ENCODE measurements at regions not wholly inside any gene's neighbourhood (a gene's known extent, or its start where the extent isn't known, plus 50 kb on each side); places are given as distances from the start of the nearest gene placed in this dataset.

- TF ChIP-seq POLR2AphosphoS5 (IDR thresholded peaks at IDR 0.05) (peak; percentile 98 to 99 (median 99)), POLR2A (IDR thresholded peaks at IDR 0.05) (no peak), EP300 (IDR thresholded peaks at IDR 0.05) (peak; percentile 87 to 96 (median 94))
- Histone ChIP-seq H3K4me1 (peaks cover 0 to 87% (median 82%) of the 10 kb centered on the region in 4 donors), H3K36me3 (no peaks in the 10 kb centered on the region), H3K27ac (peak overlapping the region; percentile 69 to 95 (median 92)), H3K9me3 (no peaks in the 10 kb centered on the region), H3K4me3 (no peak overlapping the region), H3K27me3 (no peaks in the 10 kb centered on the region)
- peak; percentile 97 for DNase-seq
- WGBS, 2 donors: 79 to 91% methylated on average over 22 of the region's 22 CpGs
- intact Hi-C loops (cut with DNase I): loop anchor here (1.0 to 5.0 kb wide), 2 partner anchors 34 to 89 kb away; no protein-coding TSS in a partner anchor
These were observed 155.3 kb downstream of the MACROH2A1 start for GRCh38 chr5:135243556-135244285.

- H3K9me3 ChIP-seq: no peaks in the 10 kb centered on the region
- H3K4me1 ChIP-seq: peaks cover 0 to 91% (median 84%) of the 10 kb centered on the region in 4 donors
- whole genome bisulfite sequencing, 2 donors: 87 to 89% methylated on average over 8 of the region's 8 CpGs
- H3K4me3 ChIP-seq: no peak overlapping the region
- H3K27me3 ChIP-seq: no peaks in the 10 kb centered on the region
- peak overlapping the region; percentile 69 to 95 (median 92) for H3K27ac ChIP-seq
- intact Hi-C loops (cut with DNase I): loop anchor here (5.0 kb wide), 1 partner anchor 89 kb away; no protein-coding TSS in a partner anchor
- no peaks in the 10 kb centered on the region for H3K36me3 ChIP-seq
- TF ChIP-seq EP300 (IDR thresholded peaks at IDR 0.05): peak in 2 of 4 donors; percentile 53 to 61
- no peak for TF ChIP-seq POLR2A (IDR thresholded peaks at IDR 0.05)
- TF ChIP-seq POLR2AphosphoS5 (IDR thresholded peaks at IDR 0.05): peak; percentile 66 to 83 (median 72)
- TF ChIP-seq CTCF (IDR thresholded peaks at IDR 0.05): no peak
- DNase-seq: peak; percentile 92
These were observed 156.0 kb downstream of the MACROH2A1 start for GRCh38 chr5:135242866-135243555.

- 78 to 83% methylated on average over 11 of the region's 11 CpGs for WGBS, 2 donors
- no peaks in the 10 kb centered on the region for H3K27me3 ChIP-seq
- H3K27ac ChIP-seq: peak overlapping the region; percentile 69 to 95 (median 92)
- TF ChIP-seq CTCF (IDR thresholded peaks at IDR 0.05) (no peak), POLR2AphosphoS5 (IDR thresholded peaks at IDR 0.05) (no peak), POLR2A (IDR thresholded peaks at IDR 0.05) (no peak), EP300 (IDR thresholded peaks at IDR 0.05) (peak in 1 of 4 donors; percentile 16)
- peak; percentile 48 for DNase-seq
- peaks cover 0 to 91% (median 85%) of the 10 kb centered on the region in 4 donors for H3K4me1 ChIP-seq
- no peaks in the 10 kb centered on the region for H3K9me3 ChIP-seq
- H3K4me3 ChIP-seq: no peak overlapping the region
- intact Hi-C loops (cut with DNase I): loop anchor here (5.0 kb wide), 1 partner anchor 90 kb away; no protein-coding TSS in a partner anchor
- H3K36me3 ChIP-seq: no peaks in the 10 kb centered on the region
These were observed 156.8 kb downstream of the MACROH2A1 start for GRCh38 chr5:135242021-135242865.

GRCh38 chr5:135241536-135241935 lies 157.5 kb downstream of the MACROH2A1 start:
- peaks cover 0 to 91% (median 82%) of the 10 kb centered on the region in 4 donors for H3K4me1 ChIP-seq
- no peak for TF ChIP-seq POLR2A (IDR thresholded peaks at IDR 0.05)
- TF ChIP-seq EP300 (IDR thresholded peaks at IDR 0.05): no peak
- TF ChIP-seq CTCF (IDR thresholded peaks at IDR 0.05): no peak
- no peak for TF ChIP-seq POLR2AphosphoS5 (IDR thresholded peaks at IDR 0.05)
- peak overlapping the region; percentile 69 to 95 (median 92) for H3K27ac ChIP-seq
- no peak overlapping the region for H3K4me3 ChIP-seq
- H3K27me3 ChIP-seq: no peaks in the 10 kb centered on the region
- no peaks in the 10 kb centered on the region for H3K36me3 ChIP-seq
- DNase-seq: no peak
- no peaks in the 10 kb centered on the region for H3K9me3 ChIP-seq
- intact Hi-C loops (cut with DNase I): loop anchor here (5.0 kb wide), 1 partner anchor 91 kb away; no protein-coding TSS in a partner anchor
